ENCODE measurements at regions not wholly inside any gene's neighbourhood (a gene's known extent, or its start where the extent isn't known, plus 50 kb on each side); places are given as distances from the start of the nearest gene placed in this dataset.

DNA sequence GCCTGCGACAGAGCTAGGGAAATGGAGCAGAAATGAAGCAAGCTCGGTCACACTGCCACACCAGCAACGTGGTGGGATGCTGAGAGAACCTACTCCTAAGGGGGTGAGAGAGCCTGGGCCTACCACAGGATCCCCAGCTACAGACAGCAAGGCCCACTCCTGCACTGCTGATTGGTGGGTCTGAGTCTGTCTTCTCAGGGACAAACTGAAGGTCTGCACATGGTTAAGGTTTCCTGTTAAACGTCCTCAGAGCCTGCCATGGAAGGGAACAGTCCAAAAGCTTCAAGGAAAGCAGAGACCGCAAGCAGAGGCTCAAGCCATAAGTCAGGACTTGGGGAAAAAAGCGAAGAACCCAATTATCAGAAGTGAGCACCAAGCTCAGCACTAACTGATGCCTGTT lies 53.5 kb upstream of the MED4 start:
- no peak for DNase-seq
- no peak for TF ChIP-seq POLR2A (IDR thresholded peaks at IDR 0.05)
- TF ChIP-seq, protein P1, sequence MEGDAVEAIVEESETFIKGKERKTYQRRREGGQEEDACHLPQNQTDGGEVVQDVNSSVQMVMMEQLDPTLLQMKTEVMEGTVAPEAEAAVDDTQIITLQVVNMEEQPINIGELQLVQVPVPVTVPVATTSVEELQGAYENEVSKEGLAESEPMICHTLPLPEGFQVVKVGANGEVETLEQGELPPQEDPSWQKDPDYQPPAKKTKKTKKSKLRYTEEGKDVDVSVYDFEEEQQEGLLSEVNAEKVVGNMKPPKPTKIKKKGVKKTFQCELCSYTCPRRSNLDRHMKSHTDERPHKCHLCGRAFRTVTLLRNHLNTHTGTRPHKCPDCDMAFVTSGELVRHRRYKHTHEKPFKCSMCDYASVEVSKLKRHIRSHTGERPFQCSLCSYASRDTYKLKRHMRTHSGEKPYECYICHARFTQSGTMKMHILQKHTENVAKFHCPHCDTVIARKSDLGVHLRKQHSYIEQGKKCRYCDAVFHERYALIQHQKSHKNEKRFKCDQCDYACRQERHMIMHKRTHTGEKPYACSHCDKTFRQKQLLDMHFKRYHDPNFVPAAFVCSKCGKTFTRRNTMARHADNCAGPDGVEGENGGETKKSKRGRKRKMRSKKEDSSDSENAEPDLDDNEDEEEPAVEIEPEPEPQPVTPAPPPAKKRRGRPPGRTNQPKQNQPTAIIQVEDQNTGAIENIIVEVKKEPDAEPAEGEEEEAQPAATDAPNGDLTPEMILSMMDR (IDR thresholded peaks at IDR 0.05) = no peak
- Histone ChIP-seq H3K9me3 (no peaks in the 10 kb centered on the region), H3K4me3 (no peak overlapping the region), H3K27me3 (no peaks in the 10 kb centered on the region), H3K36me3 (no peaks in the 10 kb centered on the region), H3K27ac (no peak overlapping the region), H3K4me1 (peaks cover 0 to 31% (median 8%) of the 10 kb centered on the region in 3 donors)
- 69 to 71% methylated on average over 6 of the region's 6 CpGs for WGBS, 2 donors
- intact Hi-C loops (cut with DNase I) = no loop called here

DNA sequence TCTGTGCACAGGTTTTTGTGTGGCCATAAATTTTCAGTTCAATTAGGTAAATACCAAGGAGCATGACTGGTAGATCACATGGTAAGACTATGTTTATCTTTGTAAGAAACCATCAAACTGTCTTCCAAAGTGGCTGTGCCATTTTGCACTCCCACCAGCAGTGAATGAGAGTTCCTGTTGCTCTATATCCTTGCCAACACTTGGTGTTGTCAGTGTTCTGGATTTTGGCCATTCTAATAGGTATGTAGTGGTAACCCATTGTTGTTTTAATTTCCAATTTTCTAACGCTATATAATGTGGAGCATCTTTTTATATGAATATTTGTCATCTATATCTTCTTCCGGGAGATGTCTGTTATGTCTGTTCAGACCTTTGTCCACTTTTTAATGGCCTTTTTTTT lies 51.7 kb upstream of the MED4 start:
- no peaks in the 10 kb centered on the region for H3K36me3 ChIP-seq
- no peaks in the 10 kb centered on the region for H3K27me3 ChIP-seq
- 100% methylated on average over 2 of the region's 2 CpGs for WGBS, 2 donors
- no peak for DNase-seq
- intact Hi-C loops (cut with DNase I) = no loop called here
- no peaks in the 10 kb centered on the region for H3K9me3 ChIP-seq
- peaks cover 0 to 15% (median 5%) of the 10 kb centered on the region in 3 donors for H3K4me1 ChIP-seq
- H3K27ac ChIP-seq = no peak overlapping the region
- TF ChIP-seq POLR2A (IDR thresholded peaks at IDR 0.05) = no peak
- TF ChIP-seq, protein P1 (IDR thresholded peaks at IDR 0.05) = no peak
- H3K4me3 ChIP-seq = no peak overlapping the region

DNA sequence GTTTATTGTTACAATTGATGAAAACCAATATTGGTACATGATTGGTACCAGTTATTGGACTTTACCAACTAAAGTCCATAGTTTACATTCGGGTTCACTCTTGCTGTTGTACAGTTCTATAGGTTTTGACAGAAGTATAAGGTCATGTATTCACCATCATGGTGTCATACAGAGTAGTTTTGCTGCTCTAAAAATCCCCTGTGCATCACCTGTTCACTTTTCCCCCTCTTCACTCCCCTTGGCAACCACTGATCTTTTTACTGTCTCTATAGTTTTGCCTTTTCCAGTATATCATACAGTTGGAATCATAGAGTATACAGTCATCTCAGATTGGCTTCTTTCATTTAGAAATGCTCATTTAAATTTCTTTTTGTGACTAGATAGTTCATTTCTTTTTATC lies 51.2 kb upstream of the MED4 start:
- WGBS, 2 donors = 93 to 100% methylated on average over 1 of the region's 1 CpG
- no peak overlapping the region for H3K4me3 ChIP-seq
- H3K9me3 ChIP-seq = no peaks in the 10 kb centered on the region
- H3K27me3 ChIP-seq = no peaks in the 10 kb centered on the region
- TF ChIP-seq, protein P1 (IDR thresholded peaks at IDR 0.05) = no peak
- no peak for TF ChIP-seq POLR2A (IDR thresholded peaks at IDR 0.05)
- intact Hi-C loops (cut with DNase I) = no loop called here
- H3K36me3 ChIP-seq = no peaks in the 10 kb centered on the region
- no peak for DNase-seq
- no peak overlapping the region for H3K27ac ChIP-seq
- peaks cover 0 to 14% (median 5%) of the 10 kb centered on the region in 3 donors for H3K4me1 ChIP-seq

Measured in esophagus squamous epithelium (tissue), 5 donors.